ENCODE measurements at regions not wholly inside any gene's neighbourhood (a gene's known extent, or its start where the extent isn't known, plus 50 kb on each side); places are given as distances from the start of the nearest gene placed in this dataset.

DNA sequence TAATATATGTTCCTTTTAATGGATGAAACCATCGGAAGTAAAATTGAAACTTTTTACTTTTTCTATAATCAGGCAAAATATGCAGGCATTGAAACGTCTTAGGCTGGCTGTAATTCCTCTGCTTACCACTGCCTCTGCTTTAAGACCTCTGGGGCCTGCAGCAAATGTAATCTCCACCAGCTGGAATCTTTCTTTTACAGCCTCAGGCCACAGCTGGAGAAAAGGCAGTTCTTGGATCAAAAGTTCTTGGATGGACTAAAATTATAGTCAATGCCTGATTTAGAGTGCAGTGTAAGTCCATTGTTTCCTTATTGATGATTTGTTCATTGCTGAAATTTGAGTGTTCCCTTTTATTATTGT is 396.7 kb downstream of the KCTD16 start:
- Histone ChIP-seq H3K4me1 (no peaks in the 10 kb centered on the region), H3K27ac (no peak overlapping the region), H3K4me3 (no peak overlapping the region), H3K4me2 (no peak overlapping the region), H3K9me3 (no peaks in the 10 kb centered on the region; the same call in 2 of the 3 replicates)
- POLR2A ChIA-PET, result no interaction called here
- no peak for FAIRE-seq
- 22% methylated on average over 2 of the region's 2 CpGs for WGBS (ENCODE audit: missing lambda C conversion rate)
- CTCF ChIA-PET, result no interaction called here
- DNase-seq (ENCODE audit: low read depth in 1 of 2, low spot score in 1 of 2), result no peak
- ATAC-seq, result no peak
- TF ChIP-seq POLR2A (IDR thresholded peaks at IDR 0.05; ENCODE audit: low read length) (no peak), HEYL (CRISPR knock-in tag; IDR thresholded peaks at IDR 0.05) (no peak), MYC (IDR thresholded peaks at IDR 0.05; ENCODE audit: borderline replicate concordance, low read length) (no peak), BHLHE40 (IDR thresholded peaks at IDR 0.05; ENCODE audit: low read depth, low read length) (no peak), HDAC2 (IDR thresholded peaks at IDR 0.05) (no peak), CBX2 (IDR thresholded peaks at IDR 0.05; ENCODE audit: borderline replicate concordance, low read depth) (no peak), MAFK (IDR thresholded peaks at IDR 0.05; ENCODE audit: partially characterized antibody) (no peak)
- TF ChIP-seq, protein P1, sequence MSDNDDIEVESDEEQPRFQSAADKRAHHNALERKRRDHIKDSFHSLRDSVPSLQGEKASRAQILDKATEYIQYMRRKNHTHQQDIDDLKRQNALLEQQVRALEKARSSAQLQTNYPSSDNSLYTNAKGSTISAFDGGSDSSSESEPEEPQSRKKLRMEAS (IDR thresholded peaks at IDR 0.05), result no peak
- TF ChIP-seq, protein P2, sequence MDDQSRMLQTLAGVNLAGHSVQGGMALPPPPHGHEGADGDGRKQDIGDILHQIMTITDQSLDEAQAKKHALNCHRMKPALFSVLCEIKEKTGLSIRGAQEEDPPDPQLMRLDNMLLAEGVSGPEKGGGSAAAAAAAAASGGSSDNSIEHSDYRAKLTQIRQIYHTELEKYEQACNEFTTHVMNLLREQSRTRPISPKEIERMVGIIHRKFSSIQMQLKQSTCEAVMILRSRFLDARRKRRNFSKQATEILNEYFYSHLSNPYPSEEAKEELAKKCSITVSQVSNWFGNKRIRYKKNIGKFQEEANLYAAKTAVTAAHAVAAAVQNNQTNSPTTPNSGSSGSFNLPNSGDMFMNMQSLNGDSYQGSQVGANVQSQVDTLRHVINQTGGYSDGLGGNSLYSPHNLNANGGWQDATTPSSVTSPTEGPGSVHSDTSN (IDR thresholded peaks at IDR 0.05), result no peak
- TF ChIP-seq, protein P3, sequence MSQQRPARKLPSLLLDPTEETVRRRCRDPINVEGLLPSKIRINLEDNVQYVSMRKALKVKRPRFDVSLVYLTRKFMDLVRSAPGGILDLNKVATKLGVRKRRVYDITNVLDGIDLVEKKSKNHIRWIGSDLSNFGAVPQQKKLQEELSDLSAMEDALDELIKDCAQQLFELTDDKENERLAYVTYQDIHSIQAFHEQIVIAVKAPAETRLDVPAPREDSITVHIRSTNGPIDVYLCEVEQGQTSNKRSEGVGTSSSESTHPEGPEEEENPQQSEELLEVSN (IDR thresholded peaks at IDR 0.05; ENCODE audit: borderline replicate concordance, low read depth), result no peak

DNA sequence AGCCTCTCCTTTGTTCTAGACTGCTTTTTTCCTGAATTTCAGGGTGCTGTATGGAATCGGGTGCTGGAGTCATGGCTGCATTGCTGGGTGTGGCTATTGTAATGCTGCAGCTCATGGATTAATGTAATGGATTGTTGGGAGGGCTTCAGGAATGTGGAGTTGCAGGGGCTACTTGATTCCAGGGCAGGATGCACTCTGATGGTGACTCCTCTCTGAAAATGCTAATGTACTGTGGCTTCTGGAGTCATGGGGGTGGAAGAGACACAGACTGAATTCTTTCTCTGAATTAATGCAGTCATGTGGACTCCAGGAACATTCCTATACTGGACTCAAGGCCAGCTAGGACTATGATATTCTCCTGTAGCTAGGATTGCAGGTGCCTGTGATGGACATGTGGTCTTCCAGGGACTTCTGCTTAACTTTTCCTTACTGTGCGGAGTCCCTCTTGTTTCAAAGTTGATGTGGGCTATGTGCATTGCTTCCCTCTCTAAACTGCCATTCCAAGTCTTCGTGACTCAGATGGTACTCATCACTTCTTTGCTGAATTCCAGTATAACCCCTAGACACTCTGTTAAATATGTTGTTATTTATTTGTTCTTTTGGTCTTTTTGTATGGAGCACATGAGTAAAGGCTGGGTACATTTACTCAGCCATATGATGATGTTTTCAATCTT is 396.2 kb downstream of the KCTD16 start:
- Histone ChIP-seq H3K4me3 (no peak overlapping the region), H3K27ac (no peak overlapping the region), H3K4me1 (no peaks in the 10 kb centered on the region), H3K9me3 (no peaks in the 10 kb centered on the region; the same call in 2 of the 3 replicates), H3K4me2 (no peak overlapping the region)
- 10% methylated on average over 3 of the region's 3 CpGs for WGBS (ENCODE audit: missing lambda C conversion rate)
- TF ChIP-seq FOSB (CRISPR knock-in tag; IDR thresholded peaks at IDR 0.05), result no peak
- TF ChIP-seq, protein P4, sequence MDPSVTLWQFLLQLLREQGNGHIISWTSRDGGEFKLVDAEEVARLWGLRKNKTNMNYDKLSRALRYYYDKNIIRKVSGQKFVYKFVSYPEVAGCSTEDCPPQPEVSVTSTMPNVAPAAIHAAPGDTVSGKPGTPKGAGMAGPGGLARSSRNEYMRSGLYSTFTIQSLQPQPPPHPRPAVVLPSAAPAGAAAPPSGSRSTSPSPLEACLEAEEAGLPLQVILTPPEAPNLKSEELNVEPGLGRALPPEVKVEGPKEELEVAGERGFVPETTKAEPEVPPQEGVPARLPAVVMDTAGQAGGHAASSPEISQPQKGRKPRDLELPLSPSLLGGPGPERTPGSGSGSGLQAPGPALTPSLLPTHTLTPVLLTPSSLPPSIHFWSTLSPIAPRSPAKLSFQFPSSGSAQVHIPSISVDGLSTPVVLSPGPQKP (IDR thresholded peaks at IDR 0.05; ENCODE audit: low read depth, low read length), result no peak
- no peak for TF ChIP-seq BHLHE40 (IDR thresholded peaks at IDR 0.05; ENCODE audit: low read depth, low read length)
- TF ChIP-seq CBX2 (IDR thresholded peaks at IDR 0.05; ENCODE audit: borderline replicate concordance, low read depth), result no peak
- ChIA-PET CTCF (no interaction called here), POLR2A (no interaction called here)
- DNase-seq (ENCODE audit: low read depth in 1 of 2, low spot score in 1 of 2), result no peak
- FAIRE-seq, result no peak
- ATAC-seq, result no peak; a peak in 1 of 6 replicates

DNA sequence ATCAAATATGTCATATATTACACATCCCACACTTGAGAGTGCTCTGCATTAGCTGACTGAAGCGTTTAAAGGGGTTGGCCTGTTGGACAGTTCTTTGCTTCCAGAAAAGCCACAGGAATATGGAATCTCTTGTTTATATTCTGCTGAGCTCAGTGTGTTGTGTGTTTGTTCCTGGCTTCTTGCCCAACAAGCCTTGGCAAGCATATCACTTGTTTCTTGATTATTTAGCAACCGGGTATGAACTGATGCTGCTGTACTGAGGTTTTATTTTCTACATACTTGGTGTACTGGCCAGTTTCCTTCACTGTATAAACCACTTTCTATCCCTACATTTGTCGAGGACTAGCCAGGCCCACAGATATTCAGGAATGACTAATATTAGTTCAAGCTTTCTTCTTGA is 378.9 kb downstream of the KCTD16 start:
- ChIA-PET POLR2A (no interaction called here), CTCF (no interaction called here)
- ATAC-seq (no peak), FAIRE-seq (no peak), DNase-seq (ENCODE audit: low read depth in 1 of 2, low spot score in 1 of 2) (no peak)
- no peak for TF ChIP-seq RFX5 (IDR thresholded peaks at IDR 0.05)
- TF ChIP-seq RARB (CRISPR knock-in tag; IDR thresholded peaks at IDR 0.05), result no peak
- no peak for TF ChIP-seq NFE2L2 (conservative IDR thresholded peaks at IDR 0.05; ENCODE audit: low read length)
- TF ChIP-seq, protein P3 (IDR thresholded peaks at IDR 0.05; ENCODE audit: borderline replicate concordance, low read depth), result no peak
- TF ChIP-seq KDM1A (IDR thresholded peaks at IDR 0.05; ENCODE audit: low read depth), result no peak
- no peak for TF ChIP-seq FOSB (CRISPR knock-in tag; IDR thresholded peaks at IDR 0.05)
- TF ChIP-seq, protein P5, sequence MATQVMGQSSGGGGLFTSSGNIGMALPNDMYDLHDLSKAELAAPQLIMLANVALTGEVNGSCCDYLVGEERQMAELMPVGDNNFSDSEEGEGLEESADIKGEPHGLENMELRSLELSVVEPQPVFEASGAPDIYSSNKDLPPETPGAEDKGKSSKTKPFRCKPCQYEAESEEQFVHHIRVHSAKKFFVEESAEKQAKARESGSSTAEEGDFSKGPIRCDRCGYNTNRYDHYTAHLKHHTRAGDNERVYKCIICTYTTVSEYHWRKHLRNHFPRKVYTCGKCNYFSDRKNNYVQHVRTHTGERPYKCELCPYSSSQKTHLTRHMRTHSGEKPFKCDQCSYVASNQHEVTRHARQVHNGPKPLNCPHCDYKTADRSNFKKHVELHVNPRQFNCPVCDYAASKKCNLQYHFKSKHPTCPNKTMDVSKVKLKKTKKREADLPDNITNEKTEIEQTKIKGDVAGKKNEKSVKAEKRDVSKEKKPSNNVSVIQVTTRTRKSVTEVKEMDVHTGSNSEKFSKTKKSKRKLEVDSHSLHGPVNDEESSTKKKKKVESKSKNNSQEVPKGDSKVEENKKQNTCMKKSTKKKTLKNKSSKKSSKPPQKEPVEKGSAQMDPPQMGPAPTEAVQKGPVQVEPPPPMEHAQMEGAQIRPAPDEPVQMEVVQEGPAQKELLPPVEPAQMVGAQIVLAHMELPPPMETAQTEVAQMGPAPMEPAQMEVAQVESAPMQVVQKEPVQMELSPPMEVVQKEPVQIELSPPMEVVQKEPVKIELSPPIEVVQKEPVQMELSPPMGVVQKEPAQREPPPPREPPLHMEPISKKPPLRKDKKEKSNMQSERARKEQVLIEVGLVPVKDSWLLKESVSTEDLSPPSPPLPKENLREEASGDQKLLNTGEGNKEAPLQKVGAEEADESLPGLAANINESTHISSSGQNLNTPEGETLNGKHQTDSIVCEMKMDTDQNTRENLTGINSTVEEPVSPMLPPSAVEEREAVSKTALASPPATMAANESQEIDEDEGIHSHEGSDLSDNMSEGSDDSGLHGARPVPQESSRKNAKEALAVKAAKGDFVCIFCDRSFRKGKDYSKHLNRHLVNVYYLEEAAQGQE (IDR thresholded peaks at IDR 0.05), result no peak
- TF ChIP-seq CEBPB (IDR thresholded peaks at IDR 0.05), result no peak
- TF ChIP-seq TFCP2L1 (CRISPR knock-in tag; IDR thresholded peaks at IDR 0.05), result no peak
- no peak for TF ChIP-seq MYC (IDR thresholded peaks at IDR 0.05; ENCODE audit: borderline replicate concordance, low read length)
- Histone ChIP-seq H3K27ac (no peak overlapping the region), H3K4me3 (no peak overlapping the region), H3K9me3 (no peaks in the 10 kb centered on the region), H3K4me2 (no peak overlapping the region), H3K4me1 (no peaks in the 10 kb centered on the region)
- WGBS (ENCODE audit: missing lambda C conversion rate), result 2% methylated on average over 3 of the region's 3 CpGs

Data from A549 (cell line).